GM18870 (cell line): ENCODE measurements at regions not wholly inside any gene's neighbourhood (a gene's known extent, or its start where the extent isn't known, plus 50 kb on each side); places are given as distances from the start of the nearest gene placed in this dataset.
"Not testable (repeated sequence)": the region's sequence is repeated elsewhere in the genome, so short reads cannot be mapped to it uniquely, and the experiment has no call there.

Source experiments
- ATAC-seq: cut with Tn5 transposase; IDR thresholded peaks from one replicate; pipeline ENCODE4 v1.9.1; 2021; ENCODE audit warnings: moderate library complexity; ENCODE audit not compliant: unreplicated experiment

DNA sequence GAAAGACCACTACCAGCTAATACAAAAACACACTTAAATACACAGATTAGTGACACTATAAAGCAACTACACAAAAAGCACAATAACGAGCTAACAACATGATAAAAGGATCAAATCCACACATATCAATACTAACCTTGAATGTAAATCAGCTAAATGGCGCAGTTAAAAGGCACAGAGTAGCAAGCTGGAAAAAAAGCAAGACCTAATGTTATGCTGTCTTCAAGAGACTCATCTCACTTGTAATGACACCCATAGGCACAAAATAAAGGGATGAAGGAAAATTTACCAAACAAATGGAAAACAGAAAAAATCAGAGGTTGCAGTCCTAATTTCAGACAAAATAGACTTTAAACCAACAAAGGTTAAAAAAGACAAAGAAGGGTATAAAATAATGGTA lies 86.3 kb downstream of the NUS1 start:
- no peak for ATAC-seq

DNA sequence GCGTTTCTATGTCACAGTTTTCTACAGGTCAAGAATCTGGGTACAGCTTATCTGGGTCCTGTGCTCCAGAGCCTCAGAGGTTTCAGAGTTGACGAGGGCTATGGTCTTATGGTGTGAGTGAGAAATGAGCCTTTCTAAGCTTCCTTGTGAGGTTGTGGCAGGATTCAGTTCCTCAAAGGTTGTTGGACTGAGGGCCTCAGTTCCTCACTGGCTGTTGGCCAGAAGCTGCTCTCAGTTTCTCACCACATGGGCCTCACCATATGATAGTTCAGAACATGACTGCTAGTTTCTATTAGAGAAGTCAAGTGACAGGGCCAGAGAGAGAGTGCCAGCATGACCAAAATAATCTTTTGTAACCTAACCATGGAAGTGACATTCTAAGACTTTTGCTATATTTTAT lies 96.1 kb downstream of the NUS1 start:
- ATAC-seq, result peak; percentile 96

DNA sequence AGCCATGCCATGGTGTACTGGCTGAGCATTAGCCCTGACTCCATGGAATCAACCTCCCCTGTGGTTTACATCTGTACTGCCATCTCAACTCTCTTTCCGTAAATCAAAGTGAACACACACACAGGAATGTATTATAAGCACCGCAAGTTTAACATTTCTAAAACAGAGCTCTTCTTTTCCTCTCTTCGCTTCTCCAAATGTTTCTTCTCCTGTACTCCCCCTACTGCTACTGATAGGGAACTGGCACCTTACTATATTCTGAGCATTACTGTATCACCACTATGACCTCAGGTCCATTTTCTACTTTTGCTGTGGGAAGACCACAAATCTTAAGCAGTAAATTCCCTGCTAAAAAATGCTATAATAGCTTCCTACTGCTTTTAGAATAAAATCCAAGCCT lies 101.2 kb downstream of the NUS1 start:
- ATAC-seq, result peak; percentile 40

DNA sequence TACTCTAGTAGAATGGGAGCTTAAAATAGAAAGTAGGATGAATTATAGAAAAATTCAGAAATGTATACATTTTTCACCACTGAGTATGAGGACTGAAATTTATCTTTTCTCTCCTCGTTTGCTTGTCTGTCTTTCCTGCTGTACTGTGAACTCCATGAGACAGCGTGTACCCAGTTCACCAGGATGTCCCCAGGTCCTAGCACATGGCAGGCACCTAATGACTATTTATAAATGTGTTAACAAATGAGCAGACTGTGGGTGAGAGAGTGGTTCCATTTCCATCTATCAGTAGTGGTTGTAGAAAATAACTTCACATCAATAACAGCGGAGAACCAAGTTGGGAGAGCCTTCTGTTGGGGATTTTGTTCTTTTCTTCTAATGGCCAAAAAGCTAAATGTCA lies 106.3 kb downstream of the NUS1 start:
- ATAC-seq, result no peak

DNA sequence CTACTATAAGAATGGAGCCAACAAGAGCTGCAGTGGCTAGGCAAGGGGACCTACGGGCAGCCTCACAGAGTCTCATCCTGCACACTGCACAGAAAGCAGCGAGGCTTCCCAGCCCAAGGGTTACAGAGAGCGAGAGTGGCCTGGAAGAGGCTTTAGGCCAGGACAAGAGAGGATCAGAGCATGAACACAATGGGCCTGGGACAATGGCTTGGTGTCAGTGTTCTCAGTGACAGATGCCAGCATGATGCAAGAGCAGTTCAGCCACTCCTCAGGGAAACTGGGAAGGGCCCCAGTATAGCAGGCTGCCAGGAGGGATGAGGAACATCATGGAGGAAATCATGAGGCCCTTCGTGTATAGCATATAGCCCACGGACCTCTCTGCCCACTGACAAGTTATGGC lies 108.0 kb downstream of the NUS1 start:
- ATAC-seq, result no peak

DNA sequence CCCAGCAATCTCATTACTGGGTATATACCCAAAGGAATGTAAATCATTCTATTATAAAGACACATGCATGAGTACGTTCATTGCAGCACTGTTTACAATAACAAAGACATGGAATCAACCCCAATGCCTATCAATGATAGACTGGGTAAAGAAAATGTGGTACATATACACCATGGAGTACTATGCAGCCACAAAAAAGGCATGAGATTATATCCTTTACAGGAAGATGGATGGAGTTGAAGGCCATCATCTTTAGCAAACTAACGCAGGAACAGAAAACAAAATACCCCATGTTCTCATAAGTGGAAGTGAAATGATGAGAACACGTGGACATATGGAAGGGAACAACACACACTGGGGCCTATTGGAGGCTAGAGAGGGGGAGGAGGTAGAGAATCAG lies 115.7 kb downstream of the NUS1 start:
- no peak for ATAC-seq

DNA sequence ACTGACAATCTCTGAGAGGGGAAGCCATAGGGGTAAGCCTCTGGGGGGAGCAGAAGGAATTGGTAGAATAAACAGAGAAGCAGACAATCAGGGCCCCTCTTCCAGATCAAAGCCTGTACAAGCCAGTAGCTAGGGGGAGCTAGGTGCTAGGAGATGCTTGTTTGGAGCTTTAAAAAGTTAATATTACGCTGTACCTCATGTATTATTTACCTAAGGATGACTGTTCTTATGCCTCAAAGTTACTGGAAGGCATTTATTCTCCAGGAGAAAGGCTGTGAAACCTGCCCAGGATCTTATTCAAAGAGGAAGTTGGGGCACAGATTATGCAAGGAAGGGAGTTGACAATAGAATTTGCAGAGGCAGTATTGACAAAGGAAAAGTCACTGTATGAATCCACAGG lies 111.8 kb upstream of the SLC35F1 start:
- ATAC-seq, result no peak

DNA sequence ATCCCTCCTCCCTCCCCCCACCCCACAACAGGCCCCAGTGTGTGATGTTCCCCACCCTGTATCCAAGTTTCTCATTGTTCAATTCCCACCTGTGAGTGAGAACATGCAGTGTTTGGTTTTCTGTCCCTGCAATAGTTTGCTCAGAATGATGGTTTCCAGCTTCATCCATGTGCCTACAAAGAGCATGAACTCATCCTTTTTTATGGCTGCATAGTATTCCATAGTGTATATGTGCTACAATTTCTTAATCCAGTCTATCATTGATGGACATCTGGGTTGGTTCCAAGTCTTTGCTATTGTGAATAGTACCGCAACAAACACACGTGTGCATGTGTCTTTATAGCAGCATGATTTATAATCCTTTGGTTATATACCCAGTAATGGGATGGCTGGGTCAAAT lies 108.2 kb upstream of the SLC35F1 start:
- not testable (repeated sequence) for ATAC-seq

DNA sequence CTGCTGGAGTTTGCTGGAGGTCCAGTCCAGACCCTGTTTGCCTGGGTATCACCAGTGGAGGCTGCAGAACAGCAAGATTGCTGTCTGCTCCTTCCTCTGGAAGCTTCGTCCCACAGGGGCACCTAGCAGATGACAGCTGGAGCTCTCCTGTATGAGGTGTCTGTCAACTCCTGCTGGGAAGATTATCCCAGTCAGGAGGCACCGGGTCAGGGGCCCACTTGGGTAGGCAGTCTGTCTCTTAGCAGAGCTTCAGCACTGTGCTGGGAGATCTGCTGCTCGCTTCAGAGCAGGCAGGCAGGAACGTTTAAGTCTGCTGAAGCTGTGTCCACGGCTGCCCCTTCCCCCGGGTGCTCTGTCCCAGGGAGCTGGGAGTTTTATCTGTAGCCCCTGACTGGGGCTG lies 96.8 kb upstream of the SLC35F1 start:
- ATAC-seq, result no peak

DNA sequence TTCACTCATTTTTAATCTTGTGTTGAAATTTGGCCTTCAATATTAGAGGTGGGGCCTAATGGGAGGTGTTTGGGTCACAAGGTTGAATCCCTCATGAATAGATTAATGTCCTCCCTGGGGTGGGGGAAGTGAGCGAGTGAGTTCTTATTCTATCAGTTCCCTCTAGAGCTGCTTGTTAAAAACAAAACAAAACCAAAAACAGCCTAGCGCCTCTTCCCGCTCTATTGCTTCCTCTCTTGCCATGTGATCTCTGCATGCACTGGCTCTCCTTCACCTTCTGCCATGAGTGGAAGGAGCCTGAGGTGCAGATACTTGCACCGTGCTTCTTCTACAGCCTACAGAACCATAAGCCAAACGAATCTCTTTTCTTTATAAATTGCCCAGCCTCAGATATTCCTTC lies 89.6 kb upstream of the SLC35F1 start:
- no peak for ATAC-seq

DNA sequence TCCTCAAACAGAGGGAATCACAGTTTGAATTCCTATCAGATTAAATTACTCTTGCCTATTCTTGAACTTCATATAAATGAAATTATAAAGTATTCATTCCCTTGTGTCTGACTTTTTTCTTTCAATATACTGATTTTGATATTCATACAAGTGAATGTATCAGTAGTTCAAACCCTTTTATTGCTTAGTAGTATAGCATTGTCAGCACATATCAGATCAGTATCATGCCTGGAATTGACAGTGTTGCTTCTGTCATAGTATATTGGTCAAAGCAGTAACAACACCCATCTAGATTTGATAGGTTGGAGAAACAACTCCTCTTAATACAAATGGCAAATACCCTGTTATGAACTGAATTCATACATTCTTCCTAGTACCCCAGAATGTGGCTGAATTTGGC lies 89.1 kb upstream of the SLC35F1 start:
- no peak for ATAC-seq

DNA sequence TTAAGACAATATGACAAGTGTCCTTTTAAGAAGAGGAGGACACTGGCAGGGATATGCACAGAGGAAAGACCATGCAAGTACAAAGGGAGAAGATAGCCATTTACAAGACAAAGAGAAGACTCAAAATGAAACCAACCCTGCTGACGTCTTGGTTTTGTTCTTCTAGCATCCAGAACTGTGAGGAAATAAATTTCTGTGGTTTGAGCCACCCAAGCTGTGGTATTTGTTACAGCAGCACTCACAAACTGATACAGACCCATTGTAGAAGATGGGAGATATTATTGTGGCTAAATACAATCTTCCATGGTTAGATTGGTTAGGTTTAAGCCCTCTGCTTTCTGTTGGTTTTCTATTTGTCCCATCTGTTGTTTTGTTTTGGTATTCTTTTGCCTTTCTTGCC lies 88.6 kb upstream of the SLC35F1 start:
- no peak for ATAC-seq

DNA sequence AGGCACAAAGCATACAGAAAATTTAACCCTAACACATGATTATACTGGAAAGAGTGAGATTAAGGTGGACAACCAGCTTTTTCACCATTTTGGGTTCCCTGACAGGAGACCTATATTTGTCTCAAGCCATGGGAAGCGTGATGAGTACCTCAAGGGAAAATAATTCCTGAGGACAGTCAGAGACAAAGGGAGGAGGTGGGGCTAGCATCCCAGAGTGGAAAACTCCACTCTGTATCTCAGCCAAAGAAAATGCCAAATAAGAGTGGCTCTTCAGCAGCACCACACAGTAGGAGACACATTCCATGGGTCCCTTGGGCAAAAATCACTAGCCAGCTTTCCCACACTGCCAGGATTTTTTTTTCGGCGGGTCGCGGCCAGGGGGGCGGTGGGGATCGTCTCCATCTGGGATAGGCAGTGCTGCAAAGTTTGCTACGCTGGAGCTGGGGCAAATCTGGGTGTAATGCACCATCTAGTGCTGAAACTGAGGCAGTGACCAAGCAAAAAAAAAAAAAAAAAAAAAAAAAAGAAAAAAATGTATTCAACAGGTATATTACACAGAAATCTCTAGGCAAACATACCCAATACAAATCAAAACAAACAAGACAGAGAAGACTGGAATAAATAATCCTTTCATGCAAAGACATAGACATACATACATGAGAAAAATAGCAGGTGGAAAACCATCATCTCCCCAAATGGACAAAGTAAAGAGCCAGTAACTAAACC lies 77.3 kb upstream of the SLC35F1 start:
- ATAC-seq, result no peak

DNA sequence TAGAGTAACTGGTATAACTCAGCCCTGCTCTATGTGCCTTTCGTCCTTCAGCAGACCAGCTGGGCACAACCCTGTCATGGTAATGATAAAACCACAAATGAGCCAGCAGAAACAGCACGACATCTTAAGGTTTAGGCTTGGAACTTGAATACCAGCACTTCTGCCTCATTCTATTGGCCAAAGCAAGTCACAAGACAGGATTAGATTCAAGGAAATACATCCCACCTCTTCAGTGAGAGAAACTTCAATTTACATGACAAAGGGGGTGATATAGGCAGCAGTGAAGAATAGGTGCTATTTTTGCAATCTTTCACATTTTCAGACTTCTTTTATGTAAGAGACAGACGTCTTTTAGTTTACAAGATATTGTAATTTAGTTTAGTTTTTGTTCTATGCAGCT lies 69.8 kb upstream of the SLC35F1 start:
- ATAC-seq, result no peak

DNA sequence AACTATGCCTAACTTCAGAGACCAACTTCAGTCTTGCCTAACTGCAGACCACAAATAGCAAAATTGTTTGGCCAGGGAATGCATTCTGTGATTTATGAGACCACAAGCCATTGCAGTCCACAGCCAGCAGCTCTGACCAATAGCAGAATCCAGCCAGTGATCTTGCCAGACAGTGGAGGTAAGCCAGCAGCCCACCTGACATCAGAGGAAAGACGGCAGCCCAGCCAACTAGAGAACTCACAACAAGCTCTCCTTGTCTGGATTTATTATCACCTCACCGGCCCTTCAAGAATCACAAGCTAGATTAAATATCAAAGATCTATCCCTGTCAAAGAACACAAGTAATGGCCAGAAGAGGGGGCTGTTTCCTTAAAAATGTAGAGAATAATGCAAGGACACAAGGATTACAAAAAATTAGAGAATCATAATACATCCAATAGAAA lies 66.5 kb upstream of the SLC35F1 start:
- ATAC-seq, result no peak

DNA sequence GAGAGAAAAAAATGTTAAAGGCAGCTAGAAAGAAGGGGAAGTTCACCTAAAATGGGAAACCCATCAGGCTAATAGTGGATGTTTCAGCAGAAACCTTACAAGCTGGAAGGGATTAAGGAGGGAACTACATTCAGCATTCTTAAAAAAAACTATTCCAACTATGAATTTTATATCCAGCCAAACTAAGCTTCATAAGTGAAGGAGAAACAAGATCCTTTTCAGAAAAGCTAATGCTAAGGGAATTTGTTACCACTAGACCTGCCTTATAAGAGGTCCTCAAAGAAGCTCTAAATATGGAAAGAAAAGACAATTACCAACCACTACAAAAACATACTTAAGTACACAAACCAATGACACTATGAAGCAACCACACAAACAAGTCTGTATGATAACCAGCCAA lies 59.2 kb upstream of the SLC35F1 start:
- ATAC-seq, result no peak

DNA sequence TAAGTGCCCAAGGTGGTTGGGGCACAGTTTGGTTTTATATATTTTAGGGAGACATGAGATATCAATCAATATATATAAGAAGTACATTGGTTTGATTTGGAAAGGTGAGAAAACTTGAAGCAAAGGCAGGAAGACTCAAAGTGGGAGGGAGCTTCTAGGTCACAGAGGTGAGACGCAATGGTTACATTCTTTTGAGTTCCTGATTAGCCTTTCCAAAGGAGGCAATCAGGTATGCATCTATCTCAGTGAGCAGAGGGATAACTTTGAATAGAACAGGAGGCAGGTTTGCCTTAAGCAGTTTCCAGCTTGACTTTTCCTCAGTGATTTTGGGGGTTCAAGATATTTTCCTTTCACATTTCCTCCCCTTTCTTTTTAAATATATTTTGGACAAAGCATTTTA lies 58.0 kb upstream of the SLC35F1 start:
- ATAC-seq, result no peak
